OCI-LY3 (cell line): ENCODE measurements at regions not wholly inside any gene's neighbourhood (a gene's known extent, or its start where the extent isn't known, plus 50 kb on each side); places are given as distances from the start of the nearest gene placed in this dataset.

Experiments
- CTCF ChIP-seq: fragments of 200-600, 300-600 bp; sonication (generic); IDR thresholded peaks from 2 replicates; pipeline ENCODE4 v1.5.1; 2014; ENCODE audit warnings: antibody characterized with exemption, low read length, low read depth
- EZH2phosphoT487 ChIP-seq: fragments of 200-600 bp; shearing (Covaris generic); IDR thresholded peaks from 2 replicates; pipeline ENCODE4 v1.6.1; 2018; ENCODE audit warnings: antibody characterized with exemption, mixed run types, low read depth

DNA sequence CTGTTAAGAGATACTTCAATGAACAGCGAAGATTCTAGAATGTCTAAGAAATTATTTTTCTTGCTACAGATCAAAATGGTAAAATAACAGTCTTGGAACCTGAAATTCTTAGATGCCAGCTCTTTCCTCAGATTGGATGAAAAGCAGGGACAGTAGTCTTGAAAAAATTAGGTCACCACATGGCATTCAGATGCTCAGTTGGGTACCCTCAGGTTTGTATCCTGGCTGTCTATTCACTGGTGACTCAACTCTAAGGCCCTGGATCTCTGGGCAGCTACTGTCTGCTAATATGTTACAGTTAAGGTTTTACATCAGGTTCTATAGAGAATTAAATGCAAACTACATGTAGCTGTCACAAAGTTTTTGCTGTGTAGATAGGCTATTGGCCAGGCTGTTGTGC, 528.9 kb upstream of the ADAMTS5 start:
- TF ChIP-seq CTCF, result no peak
- no peak for TF ChIP-seq EZH2phosphoT487
